Lower leg skin (tissue), 3 donors: ENCODE measurements at regions not wholly inside any gene's neighbourhood (a gene's known extent, or its start where the extent isn't known, plus 50 kb on each side); places are given as distances from the start of the nearest gene placed in this dataset.

ENCODE experiments used
- CTCF ChIP-seq, 3 donors: fragments of 450-650 bp; IDR thresholded peaks; one replicate each; pipeline ENCODE4 v1.5.1; 2016; ENCODE audit warnings: antibody characterized with exemption in 3 of 3, mild to moderate bottlenecking in 3 of 3, moderate library complexity in 2 of 3
- POLR2A ChIP-seq, 2 donors: fragments of 450-650 bp; IDR thresholded peaks; one replicate each; pipeline ENCODE4 v1.6.1; 2016 to 2017; ENCODE audit warnings: antibody characterized with exemption in 2 of 2, mild to moderate bottlenecking in 1 of 2, moderate library complexity in 1 of 2

GRCh38 chr3:18531662-18532061 is 106.5 kb upstream of the SATB1 start:
- TF ChIP-seq POLR2A (IDR thresholded peaks at IDR 0.05) (no peak), CTCF (IDR thresholded peaks at IDR 0.05) (no peak)
